Karpas-422 (cell line): ENCODE measurements at regions not wholly inside any gene's neighbourhood (a gene's known extent, or its start where the extent isn't known, plus 50 kb on each side); places are given as distances from the start of the nearest gene placed in this dataset.

ENCODE experiments used
- DNase-seq: peaks from one replicate; pipeline ENCODE4 v3.0.0-alpha.2; 2015
- H2AFZ ChIP-seq: fragments of 200-600 bp; sonication (generic); 2 replicates; pipeline ENCODE4 v1.6.1; 2014; ENCODE audit warnings: antibody characterized with exemption, low read length, mixed read lengths
- H3K27ac ChIP-seq: fragments of 200-600 bp; sonication (generic); 2 replicates; pipeline ENCODE4 v1.5.1; 2014; ENCODE audit warnings: mild to moderate bottlenecking, low read length, moderate library complexity
- H3K27me3 ChIP-seq: fragments of 200-600 bp; sonication (generic); 2 replicates; pipeline ENCODE4 v1.6.1; 2014; ENCODE audit warnings: low read length, mixed read lengths
- H3K36me3 ChIP-seq: fragments of 200-600 bp; sonication (generic); 2 replicates; pipeline ENCODE4 v1.6.1; 2014; ENCODE audit warnings: low read length, mixed read lengths; ENCODE audit not compliant: insufficient read depth
- H3K4me1 ChIP-seq: fragments of 200-600 bp; sonication (generic); 2 replicates; pipeline ENCODE4 v1.6.1; 2014; ENCODE audit warnings: mild to moderate bottlenecking, low read length, mixed read lengths
- H3K4me2 ChIP-seq: fragments of 200-600 bp; sonication (generic); 2 replicates; pipeline ENCODE4 v1.6.1; 2014; ENCODE audit warnings: low read length, low read depth, mild to moderate bottlenecking; ENCODE audit not compliant: poor library complexity, severe bottlenecking
- H3K4me3 ChIP-seq: fragments of 200-600 bp; sonication (generic); 2 replicates; pipeline ENCODE4 v1.5.1; 2014; ENCODE audit warnings: mild to moderate bottlenecking, antibody characterized with exemption, low read length, mixed read lengths
- H3K79me2 ChIP-seq: fragments of 200-600 bp; sonication (generic); 2 replicates; pipeline ENCODE4 v1.6.1; 2014; ENCODE audit warnings: mild to moderate bottlenecking, low read length, mixed read lengths
- H3K9ac ChIP-seq: fragments of 200-600 bp; sonication (generic); 2 replicates; pipeline ENCODE4 v1.6.0; 2014; ENCODE audit warnings: low read length
- H3K9me2 ChIP-seq: fragments of 200-600 bp; sonication (generic), shearing (Covaris generic); replicated peaks from 2 replicates; pipeline ENCODE4 v1.6.0; 2014; ENCODE audit warnings: mild to moderate bottlenecking, low read length, moderate library complexity; ENCODE audit not compliant: insufficient read depth
- H3K9me3 ChIP-seq: fragments of 300-700, 200-600 bp; sonication (generic); 2 replicates; pipeline ENCODE4 v1.6.1; 2014; ENCODE audit warnings: low read length, mixed read lengths
- H4K20me1 ChIP-seq: fragments of 200-600 bp; sonication (generic); 2 replicates; pipeline ENCODE4 v1.6.1; 2014; ENCODE audit warnings: mild to moderate bottlenecking, antibody characterized with exemption, low read length, low read depth; ENCODE audit not compliant: insufficient read depth

DNA sequence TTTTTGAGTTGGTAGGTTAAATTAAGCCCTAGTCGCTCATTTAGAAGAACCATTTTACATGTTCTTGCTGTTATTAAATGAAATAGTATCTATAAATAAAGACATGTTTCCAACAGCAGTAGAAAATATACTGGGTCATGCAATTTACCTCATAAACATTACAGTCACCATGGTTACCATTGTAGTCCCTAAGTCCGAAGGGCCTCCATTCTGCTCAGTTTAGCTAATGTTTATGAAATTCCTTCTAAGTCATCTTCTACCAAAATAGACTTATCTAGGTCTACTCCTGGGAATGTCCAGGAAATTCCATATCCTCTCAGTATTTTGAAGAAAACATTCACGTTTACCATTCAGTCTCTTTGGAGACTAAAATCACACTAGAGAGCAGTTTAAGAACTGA lies 292.5 kb upstream of the DCAF8L1 start:
- Histone ChIP-seq H2AFZ (no peak overlapping the region), H3K27me3 (no peaks in the 10 kb centered on the region), H3K27ac (no peak overlapping the region), H3K9ac (no peak overlapping the region), H3K9me3 (peaks cover 44% of the 10 kb centered on the region), H4K20me1 (no peaks in the 10 kb centered on the region), H3K4me2 (no peak overlapping the region), H3K4me3 (no peak overlapping the region), H3K36me3 (no peaks in the 10 kb centered on the region), H3K4me1 (no peaks in the 10 kb centered on the region), H3K79me2 (no peaks in the 10 kb centered on the region), H3K9me2 (no peaks in the 10 kb centered on the region)
- DNase-seq, result no peak

DNA sequence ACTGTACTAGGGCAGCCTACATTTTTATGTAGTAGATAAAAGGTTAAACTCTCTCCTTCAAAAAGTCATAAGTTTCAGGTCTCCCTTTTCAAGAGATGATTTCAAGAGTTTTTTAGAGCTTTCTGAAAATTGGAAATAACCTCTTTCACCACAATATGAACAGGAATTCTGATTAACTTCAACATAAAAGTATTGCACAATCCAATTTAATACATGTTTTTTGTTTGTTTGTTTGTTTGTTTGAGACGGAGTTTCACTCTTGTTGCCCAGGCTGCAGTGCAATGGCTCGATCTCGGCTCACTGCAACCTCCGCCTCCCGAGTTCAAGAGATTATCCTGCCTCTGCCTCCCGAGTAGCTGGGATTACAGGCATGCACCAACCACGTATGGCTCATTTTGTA lies 265.4 kb upstream of the DCAF8L1 start:
- no peak for DNase-seq
- Histone ChIP-seq H3K27ac (no peak overlapping the region), H3K27me3 (no peaks in the 10 kb centered on the region), H3K9ac (no peak overlapping the region), H3K4me3 (no peak overlapping the region), H2AFZ (no peak overlapping the region), H3K79me2 (no peaks in the 10 kb centered on the region), H3K9me3 (peaks cover 23% of the 10 kb centered on the region), H3K4me2 (no peak overlapping the region), H3K9me2 (no peaks in the 10 kb centered on the region), H3K36me3 (no peaks in the 10 kb centered on the region), H3K4me1 (no peaks in the 10 kb centered on the region), H4K20me1 (no peaks in the 10 kb centered on the region)

DNA sequence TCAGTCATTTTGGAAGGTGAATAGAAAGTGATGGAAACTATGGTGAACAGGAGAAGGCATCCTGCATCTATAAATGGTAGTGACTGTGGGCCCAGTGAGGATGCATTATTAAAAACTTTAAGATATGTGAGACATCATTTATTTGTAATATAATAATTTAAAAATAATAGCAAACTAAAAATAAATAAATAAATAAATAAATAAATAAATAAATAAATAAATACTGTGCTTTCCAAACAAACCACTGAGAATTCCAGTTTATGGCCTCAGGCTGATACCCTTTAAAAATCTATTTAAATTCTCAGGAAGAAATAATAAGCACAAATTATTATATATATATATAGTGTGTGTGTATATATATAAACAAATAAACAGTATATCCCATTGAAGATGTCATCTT lies 248.0 kb upstream of the DCAF8L1 start:
- peaks cover 47% of the 10 kb centered on the region for H3K9me3 ChIP-seq
- H3K9me2 ChIP-seq, result no peaks in the 10 kb centered on the region

GRCh38 chrX:28225513-28225912 lies 244.3 kb upstream of the DCAF8L1 start:
- H3K4me1 ChIP-seq, result no peaks in the 10 kb centered on the region

More for the DNA sequence above, 248.0 kb upstream of the DCAF8L1 start:
- Histone ChIP-seq H2AFZ (no peak overlapping the region), H3K36me3 (no peaks in the 10 kb centered on the region), H3K4me2 (no peak overlapping the region), H3K79me2 (no peaks in the 10 kb centered on the region), H3K4me3 (no peak overlapping the region), H3K27ac (no peak overlapping the region), H4K20me1 (no peaks in the 10 kb centered on the region), H3K9ac (no peak overlapping the region), H3K27me3 (no peaks in the 10 kb centered on the region), H3K4me1 (no peaks in the 10 kb centered on the region)
- no peak for DNase-seq

GRCh38 chrX:28223991-28224390 lies 242.7 kb upstream of the DCAF8L1 start:
- H3K79me2 ChIP-seq, result no peaks in the 10 kb centered on the region
- no peaks in the 10 kb centered on the region for H4K20me1 ChIP-seq
- H3K4me3 ChIP-seq, result no peak overlapping the region
- no peak overlapping the region for H3K9ac ChIP-seq
- peaks cover 26% of the 10 kb centered on the region for H3K9me3 ChIP-seq
- DNase-seq, result no peak
- H3K9me2 ChIP-seq, result no peaks in the 10 kb centered on the region
- H3K27me3 ChIP-seq, result no peaks in the 10 kb centered on the region
- no peak overlapping the region for H3K27ac ChIP-seq
- H3K4me1 ChIP-seq, result no peaks in the 10 kb centered on the region
- H3K4me2 ChIP-seq, result no peak overlapping the region
- no peak overlapping the region for H2AFZ ChIP-seq
- H3K36me3 ChIP-seq, result no peaks in the 10 kb centered on the region

More at GRCh38 chrX:28225513-28225912, 244.3 kb upstream of the DCAF8L1 start:
- Histone ChIP-seq H3K9me3 (peaks cover 24% of the 10 kb centered on the region), H4K20me1 (no peaks in the 10 kb centered on the region), H3K36me3 (no peaks in the 10 kb centered on the region), H3K4me2 (no peak overlapping the region), H3K27ac (no peak overlapping the region), H3K9me2 (no peaks in the 10 kb centered on the region), H3K4me3 (no peak overlapping the region), H3K9ac (no peak overlapping the region), H3K27me3 (no peaks in the 10 kb centered on the region), H3K79me2 (no peaks in the 10 kb centered on the region), H2AFZ (no peak overlapping the region)
- DNase-seq, result no peak

- no peaks in the 10 kb centered on the region for H3K79me2 ChIP-seq
- no peak overlapping the region for H3K4me2 ChIP-seq
- H3K4me3 ChIP-seq, result no peak overlapping the region
- no peaks in the 10 kb centered on the region for H3K36me3 ChIP-seq
- DNase-seq, result no peak
- peaks cover 27% of the 10 kb centered on the region for H3K9me3 ChIP-seq
- H3K4me1 ChIP-seq, result no peaks in the 10 kb centered on the region
- H3K27ac ChIP-seq, result no peak overlapping the region
- no peak overlapping the region for H2AFZ ChIP-seq
- no peaks in the 10 kb centered on the region for H4K20me1 ChIP-seq
- no peaks in the 10 kb centered on the region for H3K27me3 ChIP-seq
- no peaks in the 10 kb centered on the region for H3K9me2 ChIP-seq
- H3K9ac ChIP-seq, result no peak overlapping the region
Measured at GRCh38 chrX:28223469-28223868, 242.2 kb upstream of the DCAF8L1 start.

DNA sequence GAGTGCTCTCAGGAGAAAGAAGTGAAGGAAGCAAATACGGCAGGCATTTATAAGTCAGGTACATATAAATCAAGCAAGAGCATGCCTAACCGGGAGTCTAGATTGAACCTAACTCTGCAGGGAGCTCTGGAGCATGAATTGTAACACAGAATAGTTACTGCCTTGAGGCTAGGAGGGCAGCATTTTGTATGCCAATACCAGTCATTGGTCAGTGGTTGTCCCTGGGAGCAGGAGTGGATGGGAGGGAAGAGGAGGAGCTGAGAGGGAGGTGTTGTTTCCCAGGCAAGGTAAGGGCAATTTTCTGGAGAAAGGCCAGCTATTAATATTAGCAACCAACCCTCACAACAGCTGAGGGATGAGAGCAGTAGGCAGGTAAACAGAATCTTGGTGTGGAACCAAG lies 224.7 kb upstream of the DCAF8L1 start:
- peaks cover 21% of the 10 kb centered on the region for H3K9me3 ChIP-seq
- no peaks in the 10 kb centered on the region for H3K9me2 ChIP-seq
- H3K79me2 ChIP-seq, result no peaks in the 10 kb centered on the region

DNA sequence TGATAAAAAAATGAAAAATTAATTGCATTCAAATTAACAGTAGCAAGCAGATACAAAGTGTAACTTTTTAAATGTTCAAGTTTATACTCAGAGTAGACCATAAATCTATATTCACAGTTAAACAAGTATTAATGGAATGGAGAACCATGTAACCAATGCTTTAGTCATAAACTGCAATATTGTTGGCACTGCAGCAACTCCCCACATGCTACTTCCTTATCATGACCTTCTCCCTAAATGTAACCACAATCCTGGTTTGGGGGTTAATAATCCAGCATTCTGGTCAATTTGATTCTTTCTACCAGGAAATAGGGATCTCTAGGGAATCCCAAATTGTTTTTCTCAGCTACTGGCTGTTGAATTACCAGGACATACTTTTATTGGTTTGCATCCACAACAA lies 223.9 kb upstream of the DCAF8L1 start:
- H4K20me1 ChIP-seq, result no peaks in the 10 kb centered on the region
- no peak overlapping the region for H2AFZ ChIP-seq

More for the DNA sequence above, 224.7 kb upstream of the DCAF8L1 start:
- no peak for DNase-seq
- Histone ChIP-seq H3K27me3 (no peaks in the 10 kb centered on the region), H3K36me3 (no peaks in the 10 kb centered on the region), H3K9ac (no peak overlapping the region), H4K20me1 (no peaks in the 10 kb centered on the region), H3K4me1 (no peaks in the 10 kb centered on the region), H3K27ac (no peak overlapping the region), H3K4me3 (no peak overlapping the region), H3K4me2 (no peak overlapping the region), H2AFZ (no peak overlapping the region)

GRCh38 chrX:28189011-28189410 lies 207.8 kb upstream of the DCAF8L1 start:
- no peak for DNase-seq
- H3K27me3 ChIP-seq, result no peaks in the 10 kb centered on the region
- no peak overlapping the region for H2AFZ ChIP-seq
- no peak overlapping the region for H3K4me3 ChIP-seq
- no peaks in the 10 kb centered on the region for H3K36me3 ChIP-seq
- H3K4me2 ChIP-seq, result no peak overlapping the region
- no peak overlapping the region for H3K27ac ChIP-seq
- H4K20me1 ChIP-seq, result no peaks in the 10 kb centered on the region
- no peaks in the 10 kb centered on the region for H3K9me2 ChIP-seq
- no peaks in the 10 kb centered on the region for H3K4me1 ChIP-seq
- peaks cover 16% of the 10 kb centered on the region for H3K9me3 ChIP-seq
- H3K79me2 ChIP-seq, result no peaks in the 10 kb centered on the region
- no peak overlapping the region for H3K9ac ChIP-seq

More for the DNA sequence above, 223.9 kb upstream of the DCAF8L1 start:
- Histone ChIP-seq H3K9me2 (no peaks in the 10 kb centered on the region), H3K36me3 (no peaks in the 10 kb centered on the region), H3K27ac (no peak overlapping the region), H3K4me2 (no peak overlapping the region), H3K79me2 (no peaks in the 10 kb centered on the region), H3K9me3 (peaks cover 21% of the 10 kb centered on the region), H3K9ac (no peak overlapping the region), H3K4me1 (no peaks in the 10 kb centered on the region), H3K4me3 (no peak overlapping the region), H3K27me3 (no peaks in the 10 kb centered on the region)
- no peak for DNase-seq
